Mesenchymal stem cell (in vitro differentiated cells and primary cell): ENCODE measurements at regions not wholly inside any gene's neighbourhood (a gene's known extent, or its start where the extent isn't known, plus 50 kb on each side); places are given as distances from the start of the nearest gene placed in this dataset.

Experiments used
- DNase-seq: peaks from one replicate; pipeline ENCODE4 v3.0.0-alpha.2; 2013
- H2AFZ ChIP-seq: one replicate; pipeline ENCODE4 v1.6.1; 2013; ENCODE audit warnings: low read depth, mild to moderate bottlenecking, control low read depth, inconsistent platforms, low read length, moderate library complexity
- H2AK5ac ChIP-seq: 2 replicates; pipeline ENCODE4 v1.6.1; 2013; ENCODE audit warnings: low read length, moderate library complexity, mild to moderate bottlenecking, inconsistent platforms; ENCODE audit not compliant: severe bottlenecking
- H2BK120ac ChIP-seq: one replicate; pipeline ENCODE4 v1.6.1; 2013; ENCODE audit warnings: low read depth, mild to moderate bottlenecking, inconsistent platforms, low read length, moderate library complexity
- H2BK12ac ChIP-seq, 2 experiments: one replicate each; pipeline ENCODE4 v1.6.1; 2013; ENCODE audit warnings: inconsistent platforms in 2 of 2, low read length in 2 of 2, mild to moderate bottlenecking in 2 of 2, moderate library complexity in 2 of 2, control low read depth in 1 of 2
- H2BK15ac ChIP-seq: one replicate; pipeline ENCODE4 v1.6.1; 2013; ENCODE audit warnings: mild to moderate bottlenecking, low read depth, inconsistent platforms; ENCODE audit not compliant: poor library complexity, severe bottlenecking
- H2BK5ac ChIP-seq: 2 replicates; pipeline ENCODE4 v1.6.1; 2013; ENCODE audit warnings: low read depth, mild to moderate bottlenecking, low read length, control low read depth, inconsistent platforms; ENCODE audit not compliant: poor library complexity, severe bottlenecking
- H3K14ac ChIP-seq, 2 experiments: one replicate each; pipeline ENCODE4 v1.6.1; 2013; ENCODE audit warnings: inconsistent platforms in 2 of 2, low read length in 2 of 2, control low read depth in 1 of 2, mild to moderate bottlenecking in 1 of 2, moderate library complexity in 1 of 2
- H3K18ac ChIP-seq, 2 experiments: one replicate each; pipeline ENCODE4 v1.6.1; 2013; ENCODE audit warnings: inconsistent platforms in 2 of 2, low read length in 2 of 2, control low read depth in 1 of 2, low read depth in 1 of 2, mild to moderate bottlenecking in 1 of 2
- H3K23ac ChIP-seq, 2 experiments: one replicate each; pipeline ENCODE4 v1.6.1; 2013; ENCODE audit warnings: inconsistent platforms in 2 of 2, low read length in 2 of 2, mild to moderate bottlenecking in 2 of 2, moderate library complexity in 2 of 2, control low read depth in 1 of 2
- H3K27ac ChIP-seq: 2 replicates; pipeline ENCODE4 v1.5.1; 2013; ENCODE audit warnings: mild to moderate bottlenecking, moderate library complexity, low read length, control low read depth, inconsistent platforms; ENCODE audit not compliant: poor library complexity, severe bottlenecking
- H3K27me3 ChIP-seq, 2 experiments: 2 replicates each; pipeline versions ENCODE4 v1.6.1 to v1.7.0; 2013; ENCODE audit warnings: low read length in 2 of 2, mild to moderate bottlenecking in 2 of 2, moderate library complexity in 2 of 2, control low read depth in 1 of 2, inconsistent platforms in 1 of 2; ENCODE audit not compliant: control insufficient read depth in 1 of 2, insufficient read depth in 1 of 2
- H3K36me3 ChIP-seq, 2 experiments: 2 replicates each; pipeline versions ENCODE4 v1.6.1 to v1.7.0; 2013; ENCODE audit warnings: low read length in 2 of 2, control low read depth in 1 of 2, inconsistent platforms in 1 of 2, low read depth in 1 of 2, mild to moderate bottlenecking in 1 of 2; ENCODE audit not compliant: insufficient read depth in 2 of 2, control insufficient read depth in 1 of 2
- H3K4ac ChIP-seq, 2 experiments: one replicate each; pipeline ENCODE4 v1.6.1; 2013; ENCODE audit warnings: inconsistent platforms in 2 of 2, low read length in 2 of 2, mild to moderate bottlenecking in 2 of 2, moderate library complexity in 2 of 2, control low read depth in 1 of 2, low read depth in 1 of 2
- H3K4me1 ChIP-seq: 2 replicates; pipeline ENCODE4 v1.6.1; 2013; ENCODE audit warnings: low read depth, low read length, control low read depth; ENCODE audit not compliant: control insufficient read depth, insufficient read depth
- H3K4me2 ChIP-seq: 2 replicates; pipeline ENCODE4 v1.6.1; 2013; ENCODE audit warnings: low read length, mild to moderate bottlenecking, inconsistent platforms; ENCODE audit not compliant: poor library complexity, severe bottlenecking
- H3K4me3 ChIP-seq, 2 experiments: 2 replicates each; pipeline versions ENCODE4 v1.5.1 to v1.7.0; 2013; ENCODE audit warnings: low read length in 2 of 2, mild to moderate bottlenecking in 2 of 2, control low read depth in 1 of 2, low read depth in 1 of 2; ENCODE audit not compliant: insufficient read depth in 1 of 2
- H3K79me1 ChIP-seq: replicated peaks from 2 replicates; pipeline ENCODE4 v1.6.1; 2013; ENCODE audit warnings: mild to moderate bottlenecking, control low read depth, low read length, inconsistent platforms; ENCODE audit not compliant: poor library complexity, severe bottlenecking
- H3K9ac ChIP-seq: 2 replicates; pipeline ENCODE4 v1.7.0; 2013; ENCODE audit warnings: mild to moderate bottlenecking, low read length, moderate library complexity
- H3K9me3 ChIP-seq: 2 replicates; pipeline ENCODE4 v1.7.0; 2013; ENCODE audit warnings: mild to moderate bottlenecking, low read length; ENCODE audit not compliant: control insufficient read depth
- H4K8ac ChIP-seq: one replicate; pipeline ENCODE4 v1.6.1; 2013; ENCODE audit warnings: inconsistent platforms, mild to moderate bottlenecking, low read length, moderate library complexity
- H4K91ac ChIP-seq: one replicate; pipeline ENCODE4 v1.6.1; 2013; ENCODE audit warnings: mild to moderate bottlenecking, low read length, inconsistent platforms
- WGBS: methylation state at CpG from one replicate; pipeline ENCODE4 v1.1.7; 2013; ENCODE audit warnings: mixed read lengths; 5-methylcytosine and 5-hydroxymethylcytosine counted together

- Histone ChIP-seq H3K4me1 (peaks cover 2% of the 10 kb centered on the region), H4K8ac (no peak overlapping the region)
Measured at GRCh38 chr2:18009891-18010290, 131.4 kb downstream of the KCNS3 start.

GRCh38 chr2:18005411-18005810 is 126.9 kb downstream of the KCNS3 start:
- H2BK12ac ChIP-seq, result no peak overlapping the region
- H3K9me3 ChIP-seq, result peaks cover 19% of the 10 kb centered on the region
- H3K14ac ChIP-seq, result no peak overlapping the region
- no peak for DNase-seq
- H3K4ac ChIP-seq, result no peak overlapping the region
- no peak overlapping the region for H3K9ac ChIP-seq
- H2AFZ ChIP-seq, result no peak overlapping the region
- no peak overlapping the region for H3K27ac ChIP-seq
- H3K4me1 ChIP-seq, result peaks cover 2% of the 10 kb centered on the region
- no peaks in the 10 kb centered on the region for H3K27me3 ChIP-seq
- H3K36me3 ChIP-seq, result no peaks in the 10 kb centered on the region
- no peak overlapping the region for H3K23ac ChIP-seq
- H3K79me1 ChIP-seq, result no peaks in the 10 kb centered on the region
- no peak overlapping the region for H4K8ac ChIP-seq
- WGBS, result no CpG with 5 or more reads among the region's 1 CpG
- no peak overlapping the region for H3K18ac ChIP-seq
- no peak overlapping the region for H2BK15ac ChIP-seq
- H3K4me3 ChIP-seq, result no peak overlapping the region
- no peak overlapping the region for H3K4me2 ChIP-seq
- H2BK5ac ChIP-seq, result no peak overlapping the region
- H2BK120ac ChIP-seq, result no peak overlapping the region
- H4K91ac ChIP-seq, result no peak overlapping the region
- H2AK5ac ChIP-seq, result no peak overlapping the region

More at GRCh38 chr2:18009891-18010290, 131.4 kb downstream of the KCNS3 start:
- H2BK5ac ChIP-seq, result no peak overlapping the region
- H3K9ac ChIP-seq, result no peak overlapping the region
- peaks cover 18% of the 10 kb centered on the region for H3K9me3 ChIP-seq
- H2AFZ ChIP-seq, result no peak overlapping the region
- no peak for DNase-seq
- no peak overlapping the region for H3K4me3 ChIP-seq
- no peak overlapping the region for H3K18ac ChIP-seq
- no peak overlapping the region for H2BK15ac ChIP-seq
- H3K79me1 ChIP-seq, result no peaks in the 10 kb centered on the region
- H3K4me2 ChIP-seq, result no peak overlapping the region
- H4K91ac ChIP-seq, result no peak overlapping the region
- H3K27me3 ChIP-seq, result no peaks in the 10 kb centered on the region
- H3K23ac ChIP-seq, result no peak overlapping the region
- H3K14ac ChIP-seq, result no peak overlapping the region
- 71% methylated on average over 3 of the region's 3 CpGs for WGBS
- no peak overlapping the region for H2BK120ac ChIP-seq
- no peak overlapping the region for H2BK12ac ChIP-seq
- H3K27ac ChIP-seq, result no peak overlapping the region
- H3K4ac ChIP-seq, result no peak overlapping the region
- no peaks in the 10 kb centered on the region for H3K36me3 ChIP-seq
- no peak overlapping the region for H2AK5ac ChIP-seq

- DNase-seq, result no peak
- Histone ChIP-seq H3K36me3 (no peaks in the 10 kb centered on the region), H3K4me2 (no peak overlapping the region), H3K9me3 (peaks cover 22% of the 10 kb centered on the region), H2AFZ (no peak overlapping the region), H2AK5ac (no peak overlapping the region), H3K18ac (no peak overlapping the region), H3K9ac (no peak overlapping the region), H3K4ac (no peak overlapping the region), H3K27me3 (no peaks in the 10 kb centered on the region), H3K27ac (no peak overlapping the region), H3K79me1 (no peaks in the 10 kb centered on the region), H2BK12ac (no peak overlapping the region), H4K91ac (no peak overlapping the region), H3K4me1 (peaks cover 2% of the 10 kb centered on the region), H4K8ac (no peak overlapping the region), H3K4me3 (no peak overlapping the region), H2BK5ac (no peak overlapping the region), H3K23ac (no peak overlapping the region), H2BK15ac (no peak overlapping the region), H2BK120ac (no peak overlapping the region), H3K14ac (no peak overlapping the region)
- WGBS, result 67% methylated on average over 4 of the region's 4 CpGs
Measured at GRCh38 chr2:18001671-18002070, 123.2 kb downstream of the KCNS3 start.

GRCh38 chr2:17996978-17997377 is 118.5 kb downstream of the KCNS3 start:
- Histone ChIP-seq H2BK5ac (no peak overlapping the region), H2AFZ (no peak overlapping the region), H3K36me3 (no peaks in the 10 kb centered on the region), H3K4me2 (no peak overlapping the region), H2BK15ac (no peak overlapping the region), H3K4me1 (no peaks in the 10 kb centered on the region), H3K4ac (no peak overlapping the region), H3K18ac (no peak overlapping the region), H3K27ac (no peak overlapping the region), H3K14ac (no peak overlapping the region), H3K9me3 (peaks cover 22% of the 10 kb centered on the region), H3K9ac (no peak overlapping the region), H3K4me3 (no peak overlapping the region), H4K8ac (no peak overlapping the region), H3K23ac (no peak overlapping the region), H2AK5ac (no peak overlapping the region), H2BK12ac (no peak overlapping the region), H4K91ac (no peak overlapping the region), H3K27me3 (no peaks in the 10 kb centered on the region), H2BK120ac (no peak overlapping the region), H3K79me1 (no peaks in the 10 kb centered on the region)
- no peak for DNase-seq
- 75% methylated on average over 2 of the region's 3 CpGs for WGBS
